Activated naive CD8-positive, alpha-beta T cell treated with anti-CD3 and anti-CD28 coated beads, Interleukin-2, amount 10 ng/mL, durations not matched to agents 7 days and 5 days (primary cell): ENCODE measurements at regions not wholly inside any gene's neighbourhood (a gene's known extent, or its start where the extent isn't known, plus 50 kb on each side); places are given as distances from the start of the nearest gene placed in this dataset.

Experiments
- ATAC-seq: fragments of 150-1000 bp; cut with Tn5 transposase; one replicate; pipeline ENCODE4 v1.10.0; 2021; ENCODE audit warnings: low read depth, moderate library complexity
- POLR2A ChIA-PET: fragments of 350-600 bp; sonication (Branson Sonifier 250); formaldehyde crosslinking; loops from one replicate; lab custom pipeline; 2021; ENCODE audit warnings: antibody characterized with exemption; lab: Charles Lee
- DNase-seq: peaks from one replicate; pipeline ENCODE4 v3.0.0; 2021
- H3K27ac Mint-ChIP-seq: one replicate; pipeline ENCODE4 v1.8.0; 2022; ENCODE audit warnings: mild to moderate bottlenecking, mixed read lengths
- H3K27me3 Mint-ChIP-seq: one replicate; pipeline ENCODE4 v1.8.0; 2022; ENCODE audit warnings: mild to moderate bottlenecking, moderate library complexity, mixed read lengths
- H3K36me3 Mint-ChIP-seq: one replicate; pipeline ENCODE4 v1.8.0; 2021; ENCODE audit warnings: mild to moderate bottlenecking, mixed read lengths
- H3K4me1 Mint-ChIP-seq: one replicate; pipeline ENCODE4 v1.8.0; 2021; ENCODE audit warnings: mixed read lengths
- H3K4me3 Mint-ChIP-seq: one replicate; pipeline ENCODE4 v1.8.0; 2022; ENCODE audit warnings: mild to moderate bottlenecking, moderate library complexity, mixed read lengths
- H3K9me3 Mint-ChIP-seq: one replicate; pipeline ENCODE4 v1.8.0; 2021; ENCODE audit warnings: mixed read lengths

DNA sequence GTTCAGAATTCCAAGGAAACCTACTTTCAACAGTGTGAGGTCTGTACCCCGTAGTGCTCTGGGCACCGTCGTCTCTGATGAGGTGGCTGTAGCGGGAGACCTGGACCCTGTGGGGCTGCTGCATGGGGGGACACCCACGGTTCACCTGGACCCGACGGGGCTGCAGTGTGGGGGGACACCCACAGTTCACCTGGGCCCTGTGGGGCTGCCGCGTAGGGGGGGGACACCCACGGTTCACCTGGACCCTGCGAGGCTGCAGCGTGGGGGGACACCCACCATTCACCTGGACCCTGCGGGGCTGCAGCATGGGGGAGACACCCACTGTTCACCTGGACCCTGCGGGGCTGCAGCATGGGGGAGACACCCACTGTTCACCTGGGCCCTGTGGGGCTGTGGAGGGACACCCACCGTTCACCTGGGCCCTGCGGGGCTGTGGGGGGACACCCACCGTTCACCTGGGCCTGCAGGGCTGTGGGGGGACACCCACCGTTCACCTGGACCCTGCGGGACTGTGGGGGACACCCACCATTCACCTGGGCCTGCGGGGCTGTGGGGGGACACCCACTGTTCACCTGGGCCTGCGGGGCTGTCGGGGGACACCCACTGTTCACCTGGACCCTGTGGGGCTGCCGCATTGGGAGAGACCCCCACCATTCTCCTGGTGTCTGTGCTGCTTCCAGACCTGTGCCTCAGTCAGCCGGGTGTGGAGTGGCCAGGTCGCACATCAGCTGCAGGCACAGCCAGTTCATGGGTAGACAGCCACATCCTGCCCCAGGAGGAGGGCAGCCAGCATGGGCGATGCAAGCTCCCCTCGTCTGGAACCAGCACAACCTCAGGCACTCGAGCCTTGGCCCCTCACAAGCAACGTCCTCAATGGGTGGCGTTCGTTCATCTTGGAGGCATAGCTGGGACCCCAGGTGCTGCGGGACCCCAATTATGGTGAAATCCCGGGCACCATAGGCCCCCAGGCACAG is 114.5 kb downstream of the TMEM18 start:
- Mint-ChIP-seq H3K27me3 (peaks cover 15% of the 10 kb centered on the region), H3K36me3 (no peaks in the 10 kb centered on the region), H3K4me1 (no peaks in the 10 kb centered on the region), H3K4me3 (no peak overlapping the region), H3K9me3 (no peaks in the 10 kb centered on the region), H3K27ac (no peak overlapping the region)
- POLR2A ChIA-PET = no interaction called here
- ATAC-seq (no peak), DNase-seq (no peak)

DNA sequence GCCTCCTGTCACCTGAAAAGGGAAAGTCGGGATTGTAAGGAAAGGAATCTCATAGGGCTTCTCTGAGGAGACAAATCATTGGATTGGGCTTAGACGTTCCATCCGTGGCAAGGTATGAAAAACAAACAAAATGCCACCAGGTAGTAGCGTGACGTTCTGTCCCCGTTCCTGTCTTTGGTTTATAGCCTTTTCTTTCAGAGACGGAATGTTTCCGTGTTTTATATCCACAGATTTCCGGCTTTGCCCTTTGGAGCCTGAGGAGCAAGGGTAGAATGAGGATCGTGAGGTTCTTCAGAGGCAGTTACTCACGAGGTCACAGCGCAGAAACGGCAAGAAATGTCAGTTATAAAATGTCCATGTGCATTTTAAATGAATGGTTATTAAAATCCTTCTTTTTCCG is 118.3 kb downstream of the TMEM18 start:
- no peak overlapping the region for H3K4me3 Mint-ChIP-seq
- POLR2A ChIA-PET = no interaction called here
- H3K4me1 Mint-ChIP-seq = no peaks in the 10 kb centered on the region
- DNase-seq (no peak), ATAC-seq (no peak)
- no peaks in the 10 kb centered on the region for H3K9me3 Mint-ChIP-seq
- H3K36me3 Mint-ChIP-seq = no peaks in the 10 kb centered on the region
- H3K27ac Mint-ChIP-seq = no peak overlapping the region
- peaks cover 12% of the 10 kb centered on the region for H3K27me3 Mint-ChIP-seq

- no peak overlapping the region for H3K27ac Mint-ChIP-seq
- POLR2A ChIA-PET = no interaction called here
- ATAC-seq = no peak
- no peak for DNase-seq
- H3K4me3 Mint-ChIP-seq = no peak overlapping the region
- no peaks in the 10 kb centered on the region for H3K36me3 Mint-ChIP-seq
- H3K9me3 Mint-ChIP-seq = no peaks in the 10 kb centered on the region
- peaks cover 13% of the 10 kb centered on the region for H3K27me3 Mint-ChIP-seq
- H3K4me1 Mint-ChIP-seq = no peaks in the 10 kb centered on the region
Measured at GRCh38 chr2:558302-558642, 118.9 kb downstream of the TMEM18 start.

- H3K4me1 Mint-ChIP-seq = no peaks in the 10 kb centered on the region
- peaks cover 13% of the 10 kb centered on the region for H3K27me3 Mint-ChIP-seq
- no peak overlapping the region for H3K27ac Mint-ChIP-seq
- H3K36me3 Mint-ChIP-seq = no peaks in the 10 kb centered on the region
- DNase-seq = no peak
- POLR2A ChIA-PET = no interaction called here
- H3K4me3 Mint-ChIP-seq = no peak overlapping the region
- H3K9me3 Mint-ChIP-seq = no peaks in the 10 kb centered on the region
- no peak for ATAC-seq
Measured at GRCh38 chr2:557635-558301, 119.4 kb downstream of the TMEM18 start.

DNA sequence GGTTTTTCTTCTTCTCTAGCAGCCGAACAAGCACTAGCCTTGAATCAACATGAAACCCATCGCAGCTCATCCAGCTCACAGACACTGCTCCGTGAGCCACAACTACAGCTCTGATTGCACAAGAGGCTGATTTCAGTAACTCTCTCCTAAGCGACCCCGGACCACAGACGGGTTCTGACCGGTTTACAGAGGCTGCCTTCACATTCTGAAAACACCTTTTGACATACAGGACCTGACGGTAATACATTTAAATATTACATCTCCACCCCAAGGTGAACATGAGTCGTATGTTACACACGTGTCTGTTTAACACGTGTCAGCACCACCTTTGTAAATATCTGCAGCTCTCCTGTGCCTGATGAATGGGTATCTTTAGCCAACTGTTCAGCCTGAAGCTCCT is 120.7 kb downstream of the TMEM18 start:
- H3K36me3 Mint-ChIP-seq = no peaks in the 10 kb centered on the region
- H3K9me3 Mint-ChIP-seq = no peaks in the 10 kb centered on the region
- DNase-seq (no peak), ATAC-seq (no peak)
- no peaks in the 10 kb centered on the region for H3K4me1 Mint-ChIP-seq
- H3K27ac Mint-ChIP-seq = no peak overlapping the region
- POLR2A ChIA-PET = no interaction called here
- H3K4me3 Mint-ChIP-seq = no peak overlapping the region
- peaks cover 10% of the 10 kb centered on the region for H3K27me3 Mint-ChIP-seq

DNA sequence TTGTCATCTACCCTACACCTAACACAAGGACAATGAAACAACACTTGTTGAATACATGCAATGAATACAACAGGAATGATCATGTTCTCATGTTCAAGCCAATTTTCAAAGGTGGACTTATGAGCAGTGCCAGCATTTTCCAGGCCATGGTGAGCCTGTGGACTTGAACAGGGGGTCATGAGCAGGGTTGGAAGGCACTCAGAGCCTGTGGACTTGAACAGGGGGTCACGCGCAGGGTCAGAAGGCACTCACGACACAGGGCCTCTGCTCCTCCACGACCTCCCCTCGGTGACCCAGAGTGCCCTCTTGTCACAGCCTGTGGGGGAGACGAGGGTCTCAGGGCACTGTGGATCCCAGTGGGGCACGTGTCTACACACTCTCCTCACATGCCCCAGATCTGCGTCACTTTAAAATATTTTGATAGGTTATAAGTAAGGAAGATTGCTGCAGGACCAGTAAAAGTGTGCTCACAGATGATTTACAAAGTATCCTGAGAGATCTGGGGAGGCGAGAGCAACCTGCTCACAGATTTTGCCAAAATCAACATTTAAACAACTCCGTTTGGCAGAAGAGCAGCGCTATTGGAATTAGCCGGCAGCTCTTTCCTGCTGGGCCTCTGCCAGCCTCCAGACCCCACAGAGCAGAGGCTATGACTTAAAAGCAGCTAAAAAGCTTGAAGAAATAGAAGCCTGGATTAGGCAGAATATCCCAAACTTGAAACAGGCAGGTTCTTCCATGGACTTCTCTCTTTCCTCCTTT is 121.9 kb downstream of the TMEM18 start:
- no peak overlapping the region for H3K27ac Mint-ChIP-seq
- peaks cover 12% of the 10 kb centered on the region for H3K27me3 Mint-ChIP-seq
- H3K4me3 Mint-ChIP-seq = no peak overlapping the region
- POLR2A ChIA-PET = no interaction called here
- no peaks in the 10 kb centered on the region for H3K36me3 Mint-ChIP-seq
- ATAC-seq (no peak), DNase-seq (no peak)
- H3K9me3 Mint-ChIP-seq = no peaks in the 10 kb centered on the region
- no peaks in the 10 kb centered on the region for H3K4me1 Mint-ChIP-seq

GRCh38 chr2:554444-554843 is 122.8 kb downstream of the TMEM18 start:
- no peak overlapping the region for H3K27ac Mint-ChIP-seq
- H3K9me3 Mint-ChIP-seq = no peaks in the 10 kb centered on the region
- POLR2A ChIA-PET = no interaction called here
- H3K27me3 Mint-ChIP-seq = peaks cover 11% of the 10 kb centered on the region
- no peaks in the 10 kb centered on the region for H3K4me1 Mint-ChIP-seq
- DNase-seq = no peak
- ATAC-seq = no peak
- H3K36me3 Mint-ChIP-seq = no peaks in the 10 kb centered on the region
- H3K4me3 Mint-ChIP-seq = no peak overlapping the region

DNA sequence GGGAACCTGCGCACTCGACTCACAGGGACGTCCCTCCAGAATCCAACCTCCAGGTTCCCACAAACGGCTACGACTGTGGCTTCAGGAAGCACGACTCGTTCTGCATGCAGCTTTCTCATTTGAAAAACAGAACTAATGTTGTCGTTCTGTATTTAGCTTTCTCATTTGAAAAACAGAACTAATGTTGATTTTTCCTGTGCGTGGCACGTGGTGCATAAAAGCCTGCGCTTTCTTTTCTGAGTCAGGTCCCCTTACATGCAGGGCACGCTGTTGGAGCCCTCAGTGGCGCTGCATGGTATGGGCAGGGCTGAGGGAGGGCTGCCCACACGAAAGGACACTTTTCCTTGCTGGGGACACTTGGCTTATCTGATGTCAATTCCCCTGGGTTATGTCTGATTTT is 124.3 kb downstream of the TMEM18 start:
- H3K27me3 Mint-ChIP-seq = peaks cover 9% of the 10 kb centered on the region
- no peaks in the 10 kb centered on the region for H3K36me3 Mint-ChIP-seq
- POLR2A ChIA-PET = no interaction called here
- ATAC-seq (no peak), DNase-seq (no peak)
- no peak overlapping the region for H3K4me3 Mint-ChIP-seq
- H3K4me1 Mint-ChIP-seq = no peaks in the 10 kb centered on the region
- H3K27ac Mint-ChIP-seq = no peak overlapping the region
- H3K9me3 Mint-ChIP-seq = no peaks in the 10 kb centered on the region

DNA sequence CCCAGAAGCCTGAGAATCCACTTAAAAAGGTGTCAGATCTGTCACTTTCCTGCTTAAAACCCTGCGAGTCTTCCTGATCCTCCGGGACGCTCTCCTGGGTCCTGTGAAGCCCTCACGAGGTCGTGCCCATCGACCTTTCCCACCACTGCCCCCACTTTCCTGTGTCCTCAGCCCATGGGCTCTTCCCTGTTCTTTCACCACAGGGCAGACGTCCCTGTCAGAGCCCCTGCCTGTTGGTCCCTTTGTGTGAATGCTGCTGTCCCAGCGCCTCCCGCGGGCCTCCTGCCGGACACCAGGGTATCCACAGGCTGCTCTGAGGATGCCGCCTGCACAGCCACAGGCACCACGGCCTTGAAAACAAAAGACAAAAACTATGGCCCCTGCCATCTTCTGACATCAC is 125.6 kb downstream of the TMEM18 start:
- no peaks in the 10 kb centered on the region for H3K9me3 Mint-ChIP-seq
- ATAC-seq (no peak), DNase-seq (no peak)
- no peaks in the 10 kb centered on the region for H3K4me1 Mint-ChIP-seq
- H3K27me3 Mint-ChIP-seq = peaks cover 9% of the 10 kb centered on the region
- no peaks in the 10 kb centered on the region for H3K36me3 Mint-ChIP-seq
- H3K27ac Mint-ChIP-seq = no peak overlapping the region
- H3K4me3 Mint-ChIP-seq = no peak overlapping the region
- POLR2A ChIA-PET = no interaction called here

- no peaks in the 10 kb centered on the region for H3K4me1 Mint-ChIP-seq
- POLR2A ChIA-PET = no interaction called here
Measured at GRCh38 chr2:550860-551567, 126.2 kb downstream of the TMEM18 start.

DNA sequence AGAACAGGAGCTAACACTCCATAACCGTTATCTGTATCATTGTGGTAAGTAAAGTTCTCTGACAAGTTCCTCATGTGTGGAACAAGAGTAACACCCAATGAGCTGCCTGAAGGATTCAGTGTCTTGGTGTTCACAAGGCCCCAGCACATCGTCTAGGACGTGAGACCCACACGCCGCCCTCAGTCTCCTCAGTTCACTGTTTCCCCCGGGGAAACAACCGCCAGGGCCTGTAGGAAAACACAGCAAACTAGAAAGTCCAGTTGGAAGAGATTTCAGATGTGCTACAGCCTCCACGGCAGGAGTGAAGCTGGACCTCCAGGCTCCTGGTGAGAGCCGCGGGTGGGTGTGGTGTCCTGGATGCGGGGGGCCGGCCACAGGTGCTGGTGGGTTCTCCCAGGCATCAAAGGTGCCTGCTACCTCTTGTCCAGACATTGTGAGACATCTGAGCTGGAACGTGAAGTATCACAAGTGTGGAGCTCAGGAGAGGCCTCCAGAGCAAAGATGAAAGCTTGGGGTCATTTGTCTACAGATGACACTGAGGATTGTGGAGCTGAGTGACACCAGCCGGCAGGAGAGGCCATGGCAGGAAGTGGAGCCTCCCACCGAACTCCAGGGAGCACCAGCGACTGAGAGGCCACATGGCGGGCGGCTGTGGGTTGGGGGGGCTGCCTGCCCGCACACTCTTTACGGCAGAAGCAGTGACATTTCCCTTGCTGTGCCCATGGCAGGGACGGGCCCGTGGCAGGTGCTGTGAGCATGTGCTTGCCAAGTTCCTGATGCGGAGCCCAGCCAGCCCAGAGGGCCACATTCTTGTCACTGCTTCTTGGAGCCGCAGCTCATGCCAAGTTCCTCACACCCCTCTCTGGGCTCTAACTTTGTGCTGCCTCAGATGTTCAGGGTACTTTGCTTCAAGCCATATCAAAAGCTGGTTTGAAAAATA is 131.2 kb downstream of the TMEM18 start:
- Mint-ChIP-seq H3K4me1 (no peaks in the 10 kb centered on the region), H3K36me3 (no peaks in the 10 kb centered on the region), H3K27me3 (peaks cover 5% of the 10 kb centered on the region), H3K9me3 (no peaks in the 10 kb centered on the region), H3K27ac (no peak overlapping the region), H3K4me3 (no peak overlapping the region)
- POLR2A ChIA-PET = no interaction called here
- DNase-seq (no peak), ATAC-seq (no peak)

More at GRCh38 chr2:550860-551567, 126.2 kb downstream of the TMEM18 start:
- ATAC-seq (no peak), DNase-seq (no peak)
- Mint-ChIP-seq H3K36me3 (no peaks in the 10 kb centered on the region), H3K4me3 (no peak overlapping the region), H3K9me3 (no peaks in the 10 kb centered on the region), H3K27me3 (peaks cover 9% of the 10 kb centered on the region), H3K27ac (no peak overlapping the region)

DNA sequence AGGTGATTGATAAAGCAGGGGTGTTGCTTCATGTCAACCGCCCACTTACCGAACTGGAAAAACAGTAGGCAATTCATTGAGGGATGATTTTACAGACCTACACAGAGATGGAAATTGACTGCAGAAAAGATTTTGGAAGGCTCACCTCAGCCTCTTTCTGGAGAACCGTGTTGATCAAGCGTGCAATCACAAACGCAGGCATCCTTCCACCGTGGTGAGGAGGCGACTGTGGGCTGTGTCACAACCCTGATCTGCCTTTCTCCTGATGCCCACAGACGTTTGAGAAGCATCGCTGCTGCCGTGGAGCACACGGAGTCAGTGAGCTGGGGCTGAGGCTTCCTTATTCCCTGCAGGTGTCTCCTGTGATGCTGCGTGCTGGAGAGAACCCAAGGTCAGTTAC is 132.0 kb downstream of the TMEM18 start:
- Mint-ChIP-seq H3K36me3 (no peaks in the 10 kb centered on the region), H3K27ac (no peak overlapping the region), H3K27me3 (peaks cover 9% of the 10 kb centered on the region), H3K9me3 (no peaks in the 10 kb centered on the region), H3K4me1 (no peaks in the 10 kb centered on the region), H3K4me3 (no peak overlapping the region)
- POLR2A ChIA-PET = no interaction called here
- ATAC-seq (no peak), DNase-seq (no peak)
